ENCODE measurements at regions not wholly inside any gene's neighbourhood (a gene's known extent, or its start where the extent isn't known, plus 50 kb on each side); places are given as distances from the start of the nearest gene placed in this dataset.
A peak's percentile ranks its signal among the peaks of the same experiment; 100 is the strongest.

GRCh38 chr10:21314906-21315644 lies 210.4 kb downstream of the SKIDA1 start:
- TF ChIP-seq TAF1 (IDR thresholded peaks at IDR 0.05; ENCODE audit: low read depth) (no peak), MAX (IDR thresholded peaks at IDR 0.05) (peak; percentile 71)

- TF ChIP-seq TCF12 (IDR thresholded peaks at IDR 0.05; ENCODE audit: low read depth) = no peak
- 0 out of 2 replicates have a peak, but pooled peaks have one; percentile 37 for TF ChIP-seq TEAD4 (IDR thresholded peaks at IDR 0.05)
Observed at GRCh38 chr10:21314111-21314626, 211.3 kb downstream of the SKIDA1 start.

DNA sequence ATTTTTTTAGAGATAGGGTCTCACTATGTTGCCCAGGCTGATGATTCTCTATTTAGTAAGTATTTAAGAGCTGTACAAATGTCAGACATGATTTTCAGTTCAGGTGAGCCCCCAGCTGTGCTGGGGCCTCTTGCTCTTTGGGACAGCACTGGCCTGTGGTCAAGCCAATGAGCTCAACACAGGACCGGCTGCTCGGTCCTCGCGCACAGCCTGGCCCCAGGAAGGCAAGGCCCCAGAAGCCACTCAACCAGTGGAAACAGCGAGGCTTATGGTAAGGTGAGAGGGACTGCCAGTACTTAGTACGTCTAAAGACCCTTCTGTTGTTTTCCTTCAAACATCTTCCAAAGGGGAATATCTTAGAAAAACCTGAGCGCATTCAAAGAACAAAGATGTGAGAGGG lies 211.8 kb downstream of the SKIDA1 start:
- no peak for TF ChIP-seq YY1 (IDR thresholded peaks at IDR 0.05; ENCODE audit: low read depth)
- no peak for TF ChIP-seq TCF12 (IDR thresholded peaks at IDR 0.05; ENCODE audit: low read depth)
- no peak for TF ChIP-seq CREB1 (IDR thresholded peaks at IDR 0.05; ENCODE audit: low read depth)
- no peak for TF ChIP-seq EGR1 (IDR thresholded peaks at IDR 0.05)
- no peak for TF ChIP-seq EP300 (IDR thresholded peaks at IDR 0.05; ENCODE audit: borderline replicate concordance)
- no peak for TF ChIP-seq TEAD4 (IDR thresholded peaks at IDR 0.05)
- TF ChIP-seq TAF1 (IDR thresholded peaks at IDR 0.05; ENCODE audit: low read depth) = no peak
- no peak for TF ChIP-seq NFIC (IDR thresholded peaks at IDR 0.05)
- no peak for TF ChIP-seq MAX (IDR thresholded peaks at IDR 0.05)

DNA sequence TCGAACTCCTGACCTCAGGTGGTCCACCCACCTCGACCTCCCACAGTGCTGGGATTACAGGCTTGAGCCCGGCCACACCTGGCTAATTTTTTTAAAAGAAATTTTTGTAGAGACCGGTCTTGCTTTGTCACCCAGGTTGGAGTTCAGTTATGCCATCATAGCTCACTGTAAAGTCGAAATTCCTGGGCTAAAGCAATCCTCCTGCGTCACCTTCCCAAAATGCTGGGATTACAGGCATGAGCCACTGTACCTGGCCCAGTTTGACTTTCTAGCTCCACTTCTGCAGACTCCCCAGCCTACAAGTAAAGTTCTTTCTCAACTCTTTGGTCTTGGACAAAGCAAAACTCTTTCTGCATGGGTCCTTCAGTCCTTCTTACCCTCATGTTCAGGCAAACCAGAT lies 214.1 kb downstream of the SKIDA1 start:
- TF ChIP-seq, protein P1, sequence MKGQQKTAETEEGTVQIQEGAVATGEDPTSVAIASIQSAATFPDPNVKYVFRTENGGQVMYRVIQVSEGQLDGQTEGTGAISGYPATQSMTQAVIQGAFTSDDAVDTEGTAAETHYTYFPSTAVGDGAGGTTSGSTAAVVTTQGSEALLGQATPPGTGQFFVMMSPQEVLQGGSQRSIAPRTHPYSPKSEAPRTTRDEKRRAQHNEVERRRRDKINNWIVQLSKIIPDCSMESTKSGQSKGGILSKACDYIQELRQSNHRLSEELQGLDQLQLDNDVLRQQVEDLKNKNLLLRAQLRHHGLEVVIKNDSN (IDR thresholded peaks at IDR 0.05) = no peak
- TF ChIP-seq CEBPB (IDR thresholded peaks at IDR 0.05) = no peak
- no peak for TF ChIP-seq CREB1 (IDR thresholded peaks at IDR 0.05; ENCODE audit: low read depth)
- TF ChIP-seq TEAD4 (IDR thresholded peaks at IDR 0.05) = no peak
- no peak for TF ChIP-seq RAD21 (IDR thresholded peaks at IDR 0.05; ENCODE audit: low read depth)
- no peak for TF ChIP-seq TCF12 (IDR thresholded peaks at IDR 0.05; ENCODE audit: low read depth)
- no peak for TF ChIP-seq YY1 (IDR thresholded peaks at IDR 0.05; ENCODE audit: low read depth)
- TF ChIP-seq REST (IDR thresholded peaks at IDR 0.05; ENCODE audit: low read depth) = no peak
- no peak for TF ChIP-seq MAX (IDR thresholded peaks at IDR 0.05)

- TF ChIP-seq YY1 (IDR thresholded peaks at IDR 0.05; ENCODE audit: low read depth) (no peak), EP300 (IDR thresholded peaks at IDR 0.05; ENCODE audit: borderline replicate concordance) (no peak), NFIC (IDR thresholded peaks at IDR 0.05) (no peak), FOXM1 (IDR thresholded peaks at IDR 0.05; ENCODE audit: borderline replicate concordance, low read depth) (no peak), EGR1 (IDR thresholded peaks at IDR 0.05) (no peak), TCF12 (IDR thresholded peaks at IDR 0.05; ENCODE audit: low read depth) (no peak), REST (IDR thresholded peaks at IDR 0.05; ENCODE audit: low read depth) (no peak), CEBPB (IDR thresholded peaks at IDR 0.05) (no peak), CREB1 (IDR thresholded peaks at IDR 0.05; ENCODE audit: low read depth) (no peak), TAF1 (IDR thresholded peaks at IDR 0.05; ENCODE audit: low read depth) (no peak), MAX (IDR thresholded peaks at IDR 0.05) (no peak), RAD21 (IDR thresholded peaks at IDR 0.05; ENCODE audit: low read depth) (no peak; the same call in 1 of the 2 replicates), ZBTB7A (IDR thresholded peaks at IDR 0.05; ENCODE audit: low read depth) (no peak), TEAD4 (IDR thresholded peaks at IDR 0.05) (no peak)
- TF ChIP-seq, protein P1 (IDR thresholded peaks at IDR 0.05) = no peak
Observed at GRCh38 chr10:21309427-21309826, 216.1 kb downstream of the SKIDA1 start.

- TF ChIP-seq YY1 (IDR thresholded peaks at IDR 0.05; ENCODE audit: low read depth) (no peak), NFIC (IDR thresholded peaks at IDR 0.05) (no peak), CEBPB (IDR thresholded peaks at IDR 0.05) (no peak), TCF12 (IDR thresholded peaks at IDR 0.05; ENCODE audit: low read depth) (no peak), FOXM1 (IDR thresholded peaks at IDR 0.05; ENCODE audit: borderline replicate concordance, low read depth) (no peak), CREB1 (IDR thresholded peaks at IDR 0.05; ENCODE audit: low read depth) (no peak), EGR1 (IDR thresholded peaks at IDR 0.05) (no peak), ZBTB7A (IDR thresholded peaks at IDR 0.05; ENCODE audit: low read depth) (no peak), RAD21 (IDR thresholded peaks at IDR 0.05; ENCODE audit: low read depth) (no peak)
- TF ChIP-seq, protein P1 (IDR thresholded peaks at IDR 0.05) = no peak
Observed at GRCh38 chr10:21308946-21309345, 216.5 kb downstream of the SKIDA1 start.

All from Ishikawa (cell line).